HG02852 (cell line): ENCODE measurements at regions not wholly inside any gene's neighbourhood (a gene's known extent, or its start where the extent isn't known, plus 50 kb on each side); places are given as distances from the start of the nearest gene placed in this dataset.

Experiments used
- ATAC-seq: cut with Tn5 transposase; IDR thresholded peaks from one replicate; pipeline ENCODE4 v1.9.1; 2021; ENCODE audit warnings: mild to moderate bottlenecking, moderate library complexity; ENCODE audit not compliant: unreplicated experiment

DNA sequence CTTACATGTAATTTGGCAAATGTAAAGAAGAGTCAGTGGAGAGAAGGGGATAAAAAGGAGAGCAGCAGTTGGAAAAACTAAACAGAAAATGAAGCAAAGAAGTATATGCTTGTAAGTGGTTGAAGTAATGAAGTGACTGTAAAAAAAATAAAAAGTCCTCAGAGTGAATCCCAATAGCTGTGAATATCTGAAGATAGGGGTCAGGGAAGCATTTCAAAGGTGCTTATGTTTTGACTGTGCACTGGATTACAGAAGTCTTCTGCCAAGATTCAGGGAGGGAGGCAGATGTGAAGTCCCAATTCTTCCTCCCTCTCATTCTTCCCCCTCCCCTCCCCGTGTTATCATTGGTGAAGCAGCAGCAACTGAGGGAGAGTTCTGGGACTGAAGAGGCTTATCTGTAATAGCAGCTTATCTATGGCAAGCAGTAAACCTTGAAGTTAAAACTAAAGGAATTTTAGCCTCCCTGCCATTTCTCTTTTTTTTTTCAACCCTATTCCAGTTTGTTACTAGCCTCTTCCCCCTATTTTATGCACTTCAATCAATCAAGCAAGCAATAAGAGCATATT lies 597.9 kb downstream of the IGSF11 start:
- no peak for ATAC-seq

DNA sequence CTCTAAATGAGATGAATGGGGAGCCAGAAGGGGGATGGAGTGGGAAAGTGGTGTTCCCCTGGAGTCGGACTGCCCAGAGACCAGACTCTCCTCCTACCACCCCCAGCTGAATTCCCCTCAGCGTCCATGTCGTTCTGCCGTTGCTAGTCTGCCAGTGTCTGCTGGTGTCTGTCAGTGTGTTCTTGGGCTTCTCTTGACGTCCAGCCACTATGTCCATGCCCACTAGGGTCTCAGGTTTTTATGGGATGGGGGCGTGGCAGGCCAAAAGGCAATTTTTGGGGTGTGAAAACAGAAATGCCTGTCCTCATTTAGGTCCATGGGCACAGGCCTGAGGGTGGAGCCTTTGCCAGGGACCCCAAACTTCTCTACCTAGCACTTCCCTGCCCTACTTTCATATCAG lies 589.6 kb downstream of the IGSF11 start:
- no peak for ATAC-seq

DNA sequence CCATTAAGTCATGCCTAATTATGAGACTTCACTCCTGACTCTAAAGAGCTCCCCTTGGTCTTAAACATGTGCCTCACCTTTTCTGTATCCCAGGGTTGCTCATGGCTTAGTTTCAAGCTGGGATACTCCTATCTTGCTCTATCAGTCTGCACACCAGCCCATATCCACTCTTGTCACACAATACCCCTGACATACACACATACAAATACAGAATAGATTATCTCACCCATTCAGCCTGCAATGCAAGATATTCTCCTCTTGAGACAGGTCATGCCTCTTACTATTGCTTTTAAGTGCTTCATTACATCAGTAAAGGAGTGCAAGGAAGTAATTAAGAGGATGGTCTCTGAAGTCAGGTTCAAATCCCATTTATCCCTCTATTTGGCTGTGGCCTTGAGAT lies 587.3 kb downstream of the IGSF11 start:
- ATAC-seq, result no peak

DNA sequence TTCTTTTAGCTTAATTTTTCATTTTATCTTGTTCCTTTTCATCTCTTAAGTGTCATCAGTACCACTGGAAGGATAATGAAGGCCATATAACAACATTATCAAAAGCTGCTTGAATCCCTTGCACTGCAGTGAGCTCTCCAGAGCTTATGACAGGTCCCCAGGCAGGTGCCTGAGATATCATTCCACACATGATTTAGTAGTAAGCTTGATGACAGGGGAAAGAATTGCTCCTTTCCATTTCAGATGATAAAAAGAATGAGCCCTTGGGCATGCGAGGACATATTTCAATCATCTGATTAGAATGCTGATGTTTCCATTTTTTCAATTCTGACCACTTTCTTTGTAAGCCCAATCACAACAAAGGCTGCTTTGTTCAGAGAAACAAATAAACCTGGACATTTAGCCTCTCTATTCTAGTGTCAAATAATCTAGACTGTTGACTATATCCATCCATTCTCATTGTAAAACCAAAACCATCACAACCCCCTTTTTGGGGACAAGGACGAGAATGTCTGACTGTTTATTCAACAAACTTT lies 567.8 kb downstream of the IGSF11 start:
- no peak for ATAC-seq

DNA sequence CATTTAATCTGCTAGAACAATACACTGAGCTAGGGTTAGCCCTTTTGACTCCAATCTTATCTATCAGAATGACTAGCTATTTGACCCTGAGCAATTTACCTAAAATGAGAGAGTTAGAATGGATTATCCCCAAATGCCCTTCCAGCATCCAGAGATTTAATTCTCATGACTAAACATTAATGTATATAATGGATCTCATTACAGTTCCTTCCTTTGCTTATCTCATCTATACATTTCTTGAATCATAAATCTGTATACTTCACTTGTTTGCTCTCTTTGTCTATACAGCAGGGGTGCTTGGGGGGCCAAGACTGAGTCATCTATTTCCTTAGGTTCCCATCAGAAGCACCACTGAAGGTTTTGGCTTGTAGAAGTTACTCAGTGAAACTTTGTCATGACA lies 565.8 kb downstream of the IGSF11 start:
- ATAC-seq, result no peak

DNA sequence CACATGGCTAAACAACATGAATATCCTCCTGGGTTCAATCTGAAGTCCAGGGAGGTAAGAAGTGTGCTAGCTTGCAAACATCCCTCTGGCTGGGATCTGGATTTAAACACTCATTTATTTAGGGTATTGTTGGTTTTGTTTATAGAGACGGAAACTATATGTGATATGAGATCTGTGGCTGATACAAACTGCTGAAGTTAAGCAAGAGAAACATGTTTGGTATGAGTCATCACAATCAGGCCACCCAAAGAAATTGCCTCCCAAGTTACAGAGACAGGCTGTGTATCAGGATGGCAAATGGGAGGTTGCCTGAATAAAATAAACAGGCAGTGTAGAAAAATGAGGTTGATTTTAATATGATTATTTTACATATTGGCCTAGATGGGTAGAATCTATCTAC lies 562.1 kb downstream of the IGSF11 start:
- ATAC-seq, result no peak

DNA sequence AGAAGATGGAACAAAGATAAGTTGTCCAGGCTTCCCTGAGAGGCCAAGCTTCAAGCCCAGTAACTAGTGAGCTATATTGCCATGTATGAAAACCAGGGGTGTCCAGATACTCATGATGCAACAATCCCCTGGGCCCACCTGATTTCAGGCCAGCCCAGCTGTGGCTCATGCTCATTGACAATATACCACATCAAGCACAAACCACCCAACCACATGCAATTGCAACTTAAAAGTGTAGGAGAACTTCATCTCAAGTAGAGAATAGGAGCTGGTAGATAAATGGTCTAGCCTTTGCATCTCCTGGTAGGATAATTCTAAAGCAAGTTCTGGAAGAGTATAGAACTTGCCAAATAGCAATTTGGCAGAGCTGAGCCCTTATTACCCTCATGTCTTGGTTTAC lies 561.3 kb downstream of the IGSF11 start:
- no peak for ATAC-seq

DNA sequence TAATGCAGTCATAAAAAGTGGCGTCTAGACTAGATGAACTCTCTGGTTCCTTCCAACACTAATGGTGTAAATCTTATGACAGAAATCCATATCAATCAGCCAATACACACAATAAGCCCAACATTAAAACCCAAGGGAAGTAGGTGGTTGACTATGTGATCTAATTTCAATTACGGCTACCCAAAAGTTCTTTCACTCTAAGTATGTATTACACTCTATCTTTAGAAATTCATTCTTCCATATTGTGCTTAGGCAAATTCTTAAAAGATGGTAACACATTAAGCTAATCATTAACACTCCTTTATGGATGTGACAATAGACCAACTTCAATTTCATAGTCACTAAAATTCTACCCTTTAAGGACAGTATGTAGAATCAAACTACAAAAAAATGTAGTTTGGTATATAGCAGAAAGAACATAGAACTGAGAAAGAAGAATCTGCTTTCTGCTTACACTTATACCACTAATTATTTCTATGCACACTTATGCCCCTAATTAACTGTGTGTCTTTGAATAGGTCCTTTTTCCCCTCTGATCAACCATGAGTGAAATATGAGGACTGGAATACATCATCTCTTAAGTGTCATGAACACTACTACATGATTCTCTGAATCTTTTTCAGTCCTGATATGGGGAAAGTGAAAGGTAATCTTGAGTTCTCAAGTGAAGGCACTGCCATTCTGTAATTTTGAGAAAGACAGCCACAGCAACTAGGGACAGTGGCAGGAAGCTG lies 557.6 kb downstream of the IGSF11 start:
- no peak for ATAC-seq

DNA sequence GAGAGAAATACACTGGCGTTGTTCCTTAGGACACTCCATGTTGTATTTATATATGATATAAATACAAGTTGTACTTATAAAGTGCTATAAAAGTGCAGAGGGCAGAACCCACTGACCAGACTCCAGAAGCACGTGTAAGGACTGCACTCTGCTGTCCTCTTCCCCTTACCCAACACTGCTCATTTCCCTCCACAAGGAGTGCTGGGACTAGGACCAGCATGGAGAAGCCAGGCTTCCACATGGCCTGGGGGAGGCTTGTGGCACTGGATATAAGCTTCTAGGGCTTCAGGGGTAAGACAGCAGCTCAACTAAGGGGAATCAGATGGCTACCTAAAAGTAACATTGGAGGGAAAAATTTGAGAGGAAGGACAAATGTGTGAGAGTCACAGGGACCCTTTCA lies 556.9 kb downstream of the IGSF11 start:
- no peak for ATAC-seq

DNA sequence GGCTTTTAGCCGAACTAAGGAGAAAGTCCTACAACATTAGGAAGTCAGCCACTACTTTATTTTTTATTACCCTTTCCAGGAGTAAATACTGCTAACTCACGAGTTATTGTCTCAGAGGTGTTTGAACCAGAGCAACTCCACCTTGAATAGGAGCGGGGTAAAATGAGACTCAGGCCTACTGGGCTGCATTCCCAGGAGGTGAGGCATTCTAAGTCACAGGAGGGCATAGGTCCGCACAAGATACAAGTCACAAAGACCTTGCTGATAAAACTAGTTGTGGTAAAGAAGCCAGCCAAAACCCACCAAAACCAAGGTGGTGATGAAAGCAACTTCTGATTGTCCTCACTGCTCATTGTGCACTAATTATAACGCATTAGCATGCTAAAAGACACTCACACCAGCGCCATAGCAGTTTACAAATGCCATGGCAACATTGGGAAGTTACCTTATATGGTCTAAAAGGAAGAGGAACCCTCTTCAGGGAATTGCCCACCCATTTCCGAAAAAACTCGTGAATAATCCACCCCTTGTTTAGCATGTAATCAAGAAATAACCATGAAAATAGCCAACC lies 555.9 kb downstream of the IGSF11 start:
- ATAC-seq, result no peak

DNA sequence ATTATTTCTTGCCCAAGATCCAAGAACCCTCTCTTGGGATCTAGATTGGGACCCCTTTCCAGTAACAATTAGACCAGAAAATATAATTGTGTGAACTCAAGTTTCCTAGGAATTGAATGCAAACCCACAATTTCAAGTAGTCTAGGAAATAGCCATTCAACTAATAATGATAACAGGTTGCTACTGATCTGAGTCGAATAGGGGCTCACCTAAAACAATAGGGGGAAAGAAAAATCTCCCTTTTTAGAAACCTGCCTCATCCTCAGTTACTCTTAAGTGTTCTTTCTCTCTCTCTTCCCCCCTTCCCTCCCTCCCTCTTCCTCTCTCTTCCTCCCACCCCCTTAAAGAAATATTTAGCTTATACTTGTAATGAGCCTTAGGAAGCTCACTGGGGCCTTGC lies 555.3 kb downstream of the IGSF11 start:
- no peak for ATAC-seq

DNA sequence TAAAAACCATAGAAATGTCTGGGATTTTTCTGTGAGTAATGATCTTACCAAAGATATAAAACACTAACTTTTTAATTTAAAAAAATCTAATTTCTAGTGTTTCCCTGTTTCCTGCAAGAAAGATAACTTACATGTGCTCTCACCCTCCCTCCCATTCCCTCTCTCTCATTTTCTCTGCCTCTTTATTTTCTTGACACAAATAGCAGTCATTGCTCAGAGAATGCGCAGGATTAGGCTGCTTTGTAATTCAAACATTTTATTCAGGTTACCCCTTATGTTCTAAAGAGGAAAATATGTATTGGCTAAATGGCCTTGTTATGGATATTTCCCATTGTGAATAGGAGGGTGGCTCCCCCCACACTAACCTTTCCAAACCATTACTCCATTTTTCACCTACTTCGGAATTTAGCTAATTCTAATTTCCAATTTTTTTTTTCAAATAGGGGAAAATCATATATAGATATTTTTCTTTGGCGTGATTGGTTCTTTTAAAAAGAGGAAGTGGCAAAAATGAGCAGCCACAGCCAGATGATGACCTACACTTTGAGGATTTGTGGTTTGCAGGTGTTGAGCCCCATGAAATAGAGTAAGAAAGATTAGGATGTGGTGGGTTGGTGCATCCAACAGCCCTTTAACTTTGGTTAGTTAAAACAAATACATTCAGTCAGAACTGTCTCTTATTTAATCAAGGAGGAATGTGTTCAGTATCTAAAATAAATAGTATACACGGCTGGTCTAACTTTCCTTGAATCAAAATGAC lies 554.4 kb downstream of the IGSF11 start:
- ATAC-seq, result no peak

DNA sequence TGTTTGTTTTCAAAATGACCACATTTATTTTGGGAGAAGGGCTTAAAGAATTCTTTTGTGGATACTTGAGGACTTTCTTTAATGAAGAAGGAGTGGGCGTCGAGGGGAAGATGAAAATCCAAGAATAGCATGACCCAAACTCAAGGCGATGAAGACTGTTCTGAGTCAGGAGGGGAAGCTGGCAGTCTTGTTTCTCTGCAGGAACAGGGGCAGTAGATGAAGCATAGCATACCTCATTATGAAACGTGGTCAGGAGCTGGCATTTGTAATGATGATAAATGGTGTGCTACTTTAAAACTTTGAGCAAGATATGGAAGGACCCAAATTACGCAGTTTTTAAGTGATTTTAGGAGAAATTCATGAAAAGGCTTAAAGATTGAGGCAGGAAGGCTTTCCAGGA lies 549.0 kb downstream of the IGSF11 start:
- ATAC-seq, result no peak

DNA sequence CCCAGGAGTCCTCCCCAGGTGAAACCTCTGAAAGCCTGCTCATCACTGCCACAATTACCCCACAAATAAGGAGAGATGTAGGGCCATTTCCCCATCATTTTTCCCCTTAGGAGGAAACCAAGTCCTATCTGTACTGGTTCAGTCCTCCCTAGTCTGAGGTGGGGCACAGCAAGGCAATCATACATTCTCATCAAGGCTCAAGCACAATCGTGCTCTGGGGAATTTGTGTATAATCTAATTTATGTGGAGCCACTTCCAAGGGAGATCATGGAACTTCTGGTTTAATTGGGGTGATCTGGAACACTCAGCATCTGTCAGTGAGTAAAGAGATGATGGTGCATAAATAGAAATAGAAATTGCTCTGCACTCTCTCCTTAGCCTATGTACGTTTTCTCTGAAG lies 546.9 kb downstream of the IGSF11 start:
- no peak for ATAC-seq

DNA sequence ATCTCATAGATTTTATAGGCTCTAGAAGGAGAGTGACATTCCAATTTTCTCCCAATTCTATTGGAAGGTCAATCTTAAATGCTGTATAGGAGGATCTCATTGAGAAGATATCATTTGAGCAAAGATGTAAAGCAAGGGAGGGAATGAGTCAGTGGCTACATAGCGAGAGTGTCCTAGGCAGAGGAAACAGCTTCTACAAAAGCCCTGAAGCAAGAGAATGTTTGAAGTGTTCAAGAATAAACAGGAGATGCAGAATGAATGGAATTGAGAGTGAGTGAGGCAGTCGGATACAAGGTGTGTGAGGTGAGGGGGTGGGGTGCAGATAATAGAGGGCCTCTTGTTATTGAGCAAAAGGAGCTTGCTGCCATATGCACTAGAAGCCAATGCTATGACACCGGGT lies 545.9 kb downstream of the IGSF11 start:
- no peak for ATAC-seq

DNA sequence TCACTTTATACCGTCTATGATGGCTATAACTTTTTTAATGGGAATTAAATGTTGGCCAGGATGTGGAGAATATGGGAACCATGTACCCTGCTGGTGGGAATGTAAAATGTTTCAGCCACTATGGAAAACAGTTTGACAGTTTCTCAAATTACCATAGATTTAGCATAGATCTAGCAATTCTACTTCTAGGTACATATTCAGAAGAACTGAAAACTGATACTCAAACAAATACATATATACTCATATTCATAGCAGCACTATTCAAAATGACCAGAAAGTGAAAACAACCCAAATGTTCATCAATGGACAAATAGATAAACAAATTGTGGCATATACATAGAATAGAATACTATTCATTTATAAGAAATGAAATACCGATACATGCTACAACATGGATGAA lies 539.4 kb downstream of the IGSF11 start:
- ATAC-seq, result peak; percentile 59

DNA sequence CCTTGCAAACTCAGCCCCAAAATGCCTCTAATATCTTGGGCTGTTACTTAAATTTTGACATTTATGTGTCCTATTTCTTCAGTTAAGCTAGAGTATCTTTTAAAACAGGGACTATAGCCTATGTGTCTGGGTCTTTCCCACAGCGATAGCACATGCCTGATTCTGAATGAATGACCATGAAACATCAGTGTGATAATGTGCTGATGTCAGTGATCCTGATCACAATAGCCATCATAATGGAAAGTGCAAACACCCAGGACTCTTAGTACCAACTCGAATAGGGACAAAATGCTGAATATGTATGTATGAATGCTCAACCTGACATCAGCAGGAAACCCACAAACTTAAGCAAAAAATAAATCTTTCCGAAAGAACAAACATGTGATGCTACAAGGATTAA lies 537.4 kb downstream of the IGSF11 start:
- ATAC-seq, result no peak

DNA sequence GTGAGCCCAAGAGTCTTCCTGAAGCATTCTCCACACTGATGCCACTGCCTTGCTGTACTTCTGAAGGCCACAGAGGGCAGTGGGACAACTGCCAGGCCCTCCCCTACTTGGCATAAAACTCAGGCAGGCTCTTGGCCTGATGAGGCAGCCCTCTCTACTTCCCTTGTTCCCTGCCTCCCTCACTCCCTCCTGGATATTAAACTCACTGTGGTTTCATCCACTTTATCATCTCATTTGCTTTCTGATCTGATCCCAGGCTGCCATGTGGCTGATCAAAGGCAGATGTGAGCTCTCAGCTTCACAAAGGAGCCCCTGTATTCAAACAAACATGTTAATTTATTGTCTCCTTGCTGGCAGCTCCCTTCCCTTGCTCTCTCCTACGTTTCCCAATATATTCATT lies 533.5 kb downstream of the IGSF11 start:
- no peak for ATAC-seq

DNA sequence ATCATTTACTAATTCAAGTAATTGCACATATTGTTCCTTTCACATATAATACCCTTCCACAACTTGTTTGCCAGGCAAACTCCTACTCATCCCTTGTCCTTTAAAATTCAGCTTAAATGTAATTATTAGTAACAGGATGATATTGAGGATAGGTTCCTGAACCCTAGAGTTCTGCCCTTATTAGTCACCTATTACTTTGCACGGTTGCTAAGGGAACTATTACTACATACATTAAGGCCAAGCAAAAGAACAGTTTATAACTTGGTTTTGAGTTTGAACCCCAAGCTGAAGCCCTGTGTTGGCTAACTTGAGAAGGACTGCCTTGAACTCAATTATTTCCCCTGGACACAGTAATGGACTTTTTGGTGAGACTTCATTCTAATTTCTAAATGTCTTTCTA lies 529.7 kb downstream of the IGSF11 start:
- ATAC-seq, result no peak

DNA sequence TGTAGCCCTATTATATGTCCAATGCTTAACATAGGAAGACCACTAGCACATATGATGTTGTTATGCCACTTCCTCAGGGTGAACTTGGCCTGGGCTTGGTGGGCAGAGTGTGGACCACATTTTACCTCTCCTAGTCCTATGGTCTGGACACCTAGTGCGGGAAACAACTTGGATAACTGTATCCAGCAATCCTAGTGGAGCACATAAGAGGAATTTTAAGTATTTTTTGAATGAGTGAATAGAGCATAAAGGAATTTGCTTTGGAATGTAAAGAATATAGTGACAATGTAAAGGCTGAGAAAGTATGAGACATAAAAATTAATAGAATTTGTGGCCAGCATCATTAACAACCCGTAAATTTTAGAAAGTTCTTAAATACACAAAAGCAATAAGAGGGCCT lies 528.9 kb downstream of the IGSF11 start:
- no peak for ATAC-seq

DNA sequence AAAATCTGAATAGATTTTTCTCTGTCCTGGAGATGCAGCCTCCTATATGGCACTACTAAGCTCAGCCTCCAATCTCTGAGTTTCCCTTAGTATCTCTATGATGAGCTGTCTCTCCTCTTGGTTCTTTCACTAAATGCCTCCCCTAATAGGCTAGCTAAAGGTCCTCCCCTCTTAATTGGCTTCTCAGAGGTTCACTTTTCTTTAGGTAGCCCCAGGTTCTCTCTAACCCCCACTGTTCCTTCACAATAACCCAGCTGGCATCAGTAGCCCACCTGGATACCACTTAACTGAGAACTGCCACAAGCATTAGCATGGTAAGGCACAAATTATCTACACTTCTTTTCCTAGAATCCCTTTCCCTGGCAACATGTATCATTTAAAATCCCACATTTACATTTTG lies 523.2 kb downstream of the IGSF11 start:
- ATAC-seq, result no peak

DNA sequence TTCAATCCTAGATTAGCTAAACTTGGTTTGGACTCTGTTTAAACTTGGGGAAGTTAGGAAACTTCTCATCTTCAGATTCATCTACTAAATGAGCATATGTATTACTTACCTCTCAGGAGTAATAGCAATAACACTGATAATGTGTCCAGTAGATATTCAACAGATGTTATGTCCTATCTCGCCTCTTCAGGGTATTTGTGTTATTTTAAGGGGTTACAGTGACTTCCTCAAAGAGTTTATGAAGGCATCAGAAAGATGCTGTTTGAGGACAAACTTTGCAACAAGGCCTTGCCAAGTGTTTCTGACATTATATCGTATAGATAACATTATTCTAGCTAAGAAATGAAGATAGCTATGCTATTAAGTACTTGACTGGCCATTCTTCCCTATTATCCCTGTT lies 522.3 kb downstream of the IGSF11 start:
- no peak for ATAC-seq
